IMR-90 (cell line): ENCODE measurements at regions not wholly inside any gene's neighbourhood (a gene's known extent, or its start where the extent isn't known, plus 50 kb on each side); places are given as distances from the start of the nearest gene placed in this dataset.

ENCODE experiments used
- ATAC-seq: fragments of 200-7000 bp; cut with Tn5 transposase; 2 replicates; pipeline ENCODE4 v1.9.1; 2020; ENCODE audit warnings: low read depth, mild to moderate bottlenecking, moderate library complexity
- BruUV-seq: library from RNA; stranded (reverse); fragments of 400-500 nt; replicated peaks from 2 replicates; lab custom pipeline; 2021; lab: Mats Ljungman, UMichigan
- CTCF ChIA-PET: fragments of 300-600 bp; formaldehyde crosslinking; extraction: SDS; loops from one replicate; lab custom pipeline; 2021; ENCODE audit warnings: antibody characterized with exemption; lab: Yijun Ruan, JAX
- POLR2A ChIA-PET: fragments of 300-600 bp; sonication (Branson Sonifier 250); formaldehyde crosslinking; loops from one replicate; lab custom pipeline; 2022; ENCODE audit warnings: antibody characterized with exemption; ENCODE audit not compliant: unreplicated experiment; lab: Charles Lee
- DNase-seq: peaks from one replicate; pipeline ENCODE4 v3.0.0; 2013
- H2AFZ ChIP-seq: replicated peaks from 2 replicates; pipeline ENCODE3; 2013; ENCODE audit warnings: low read length, mild to moderate bottlenecking; ENCODE audit not compliant: poor library complexity
- H2AK5ac ChIP-seq: 2 replicates; pipeline ENCODE4 v1.6.1; 2013; ENCODE audit warnings: low read depth, low read length, inconsistent platforms
- H2AK9ac ChIP-seq: replicated peaks from 2 replicates; pipeline ENCODE3; 2013; ENCODE audit warnings: mild to moderate bottlenecking, low read depth, low read length, moderate library complexity; ENCODE audit not compliant: poor library complexity
- H2BK120ac ChIP-seq: 2 replicates; pipeline ENCODE4 v1.6.1; 2013; ENCODE audit warnings: low read depth, low read length, inconsistent platforms
- H2BK15ac ChIP-seq: 3 replicates; pipeline ENCODE4 v1.6.1; 2013; ENCODE audit warnings: low read depth, low read length, inconsistent platforms
- H2BK20ac ChIP-seq: 2 replicates; pipeline ENCODE4 v1.6.1; 2013; ENCODE audit warnings: low read depth, mild to moderate bottlenecking, inconsistent platforms, low read length, moderate library complexity
- H2BK5ac ChIP-seq: 2 replicates; pipeline ENCODE4 v1.6.1; 2013; ENCODE audit warnings: mild to moderate bottlenecking, low read depth, low read length, inconsistent platforms; ENCODE audit not compliant: poor library complexity, severe bottlenecking
- H3K14ac ChIP-seq: replicated peaks from 2 replicates; pipeline ENCODE4 v1.6.1; 2013; ENCODE audit warnings: low read depth, low read length, inconsistent platforms
- H3K18ac ChIP-seq: 2 replicates; pipeline ENCODE4 v1.6.1; 2013; ENCODE audit warnings: low read depth, low read length, control low read depth
- H3K23ac ChIP-seq: 2 replicates; pipeline ENCODE4 v1.6.1; 2013; ENCODE audit warnings: low read depth, low read length, inconsistent platforms
- H3K27ac ChIP-seq: 2 replicates; pipeline ENCODE4 v1.5.1; 2013; ENCODE audit warnings: mild to moderate bottlenecking, control low read depth, low read length; ENCODE audit not compliant: insufficient read depth
- H3K27me3 ChIP-seq: 2 replicates; pipeline ENCODE4 v1.6.1; 2013; ENCODE audit warnings: low read length; ENCODE audit not compliant: control insufficient read depth, insufficient read depth
- H3K36me3 ChIP-seq: 2 replicates; pipeline ENCODE4 v1.6.1; 2013; ENCODE audit warnings: low read length, mixed read lengths; ENCODE audit not compliant: control insufficient read depth, insufficient read depth
- H3K4ac ChIP-seq: 2 replicates; pipeline ENCODE4 v1.6.1; 2013; ENCODE audit warnings: low read depth, low read length, inconsistent platforms
- H3K4me1 ChIP-seq: 2 replicates; pipeline ENCODE4 v1.6.1; 2013; ENCODE audit warnings: low read length, mixed read lengths; ENCODE audit not compliant: control insufficient read depth, insufficient read depth
- H3K4me2 ChIP-seq: 2 replicates; pipeline ENCODE4 v1.6.1; 2013; ENCODE audit warnings: low read depth, mild to moderate bottlenecking, control low read depth, low read length, moderate library complexity
- H3K4me3 ChIP-seq: 2 replicates; pipeline ENCODE4 v1.5.1; 2013; ENCODE audit warnings: low read depth, mild to moderate bottlenecking, control low read depth, low read length, moderate library complexity; ENCODE audit not compliant: insufficient read depth
- H3K56ac ChIP-seq: 2 replicates; pipeline ENCODE4 v1.6.1; 2013; ENCODE audit warnings: low read length, inconsistent platforms; ENCODE audit not compliant: insufficient read depth; ENCODE audit errors: extremely low read depth
- H3K79me1 ChIP-seq, 2 experiments: 2 replicates each; pipeline ENCODE4 v1.6.1; 2013; ENCODE audit warnings: low read length in 2 of 2, inconsistent platforms in 1 of 2, low read depth in 1 of 2
- H3K9ac ChIP-seq: 2 replicates; pipeline ENCODE4 v1.6.1; 2013; ENCODE audit warnings: low read depth, low read length, control low read depth
- H3K9me1 ChIP-seq: 2 replicates; pipeline ENCODE4 v1.6.1; 2013; ENCODE audit warnings: low read length, inconsistent platforms; ENCODE audit not compliant: insufficient read depth
- H3K9me3 ChIP-seq: 2 replicates; pipeline ENCODE4 v1.6.1; 2013; ENCODE audit warnings: low read length; ENCODE audit not compliant: control insufficient read depth, insufficient read depth
- H4K20me1 ChIP-seq: 2 replicates; pipeline ENCODE4 v1.6.1; 2013; ENCODE audit warnings: low read length, inconsistent platforms; ENCODE audit not compliant: insufficient read depth
- H4K5ac ChIP-seq: 2 replicates; pipeline ENCODE4 v1.6.1; 2013; ENCODE audit warnings: mild to moderate bottlenecking, low read depth, low read length, control low read depth
- H4K8ac ChIP-seq, 2 experiments: 2 replicates each; pipeline ENCODE4 v1.6.1; 2013; ENCODE audit warnings: low read depth in 2 of 2, low read length in 2 of 2, control low read depth in 1 of 2, inconsistent platforms in 1 of 2
- H4K91ac ChIP-seq: 2 replicates; pipeline ENCODE4 v1.6.1; 2013; ENCODE audit warnings: low read depth, low read length, inconsistent platforms; ENCODE audit not compliant: insufficient read depth
- BHLHE40 ChIP-seq: fragments of 150-350 bp; IDR thresholded peaks from 2 replicates; pipeline ENCODE4 v1.6.1; 2016; ENCODE audit warnings: mild to moderate bottlenecking, low read depth, low read length
- CEBPB ChIP-seq: IDR thresholded peaks from 2 replicates; pipeline ENCODE4 v1.6.1; 2012; ENCODE audit warnings: low read depth, low read length, improper control_type of control experiment
- RFX5 ChIP-seq: IDR thresholded peaks from 2 replicates; pipeline ENCODE4 v1.8.0; 2012; ENCODE audit warnings: low read depth, mild to moderate bottlenecking, low read length, moderate library complexity
- SMC3 ChIP-seq: fragments of 150-350 bp; IDR thresholded peaks from 2 replicates; pipeline ENCODE4 v1.6.1; 2016; ENCODE audit warnings: low read depth, mild to moderate bottlenecking, antibody characterized with exemption, low read length, moderate library complexity
- WGBS, 2 experiments: methylation state at CpG; one replicate each; pipeline versions ENCODE4 v1.1.5 to v1.1.7; 2013; ENCODE audit warnings: missing lambda C conversion rate in 2 of 2; ENCODE audit not compliant: insufficient read length in 1 of 2; ENCODE audit errors: extremely low coverage in 2 of 2; 5-methylcytosine and 5-hydroxymethylcytosine counted together
- dilution Hi-C: fragments of 300-500 bp; cut with HindIII; formaldehyde crosslinking; loops from one replicate; pipeline ENCODE4 v1.14.3; 2018; ENCODE audit warnings: low sequenced_read_pairs; ENCODE audit not compliant: unreplicated experiment
- in situ Hi-C: fragments of 300-500 bp; cut with MboI; formaldehyde crosslinking; loops from 3 replicates; pipeline ENCODE4 v1.14.3; 2019; ENCODE audit warnings: low sequenced_read_pairs, inconsistent platforms, mixed read lengths
- intact Hi-C: fragments of 100-400 bp; cut with micrococcal nuclease; formaldehyde crosslinking; loops from 2 replicates; pipeline ENCODE4 v1.10.0; 2022

DNA sequence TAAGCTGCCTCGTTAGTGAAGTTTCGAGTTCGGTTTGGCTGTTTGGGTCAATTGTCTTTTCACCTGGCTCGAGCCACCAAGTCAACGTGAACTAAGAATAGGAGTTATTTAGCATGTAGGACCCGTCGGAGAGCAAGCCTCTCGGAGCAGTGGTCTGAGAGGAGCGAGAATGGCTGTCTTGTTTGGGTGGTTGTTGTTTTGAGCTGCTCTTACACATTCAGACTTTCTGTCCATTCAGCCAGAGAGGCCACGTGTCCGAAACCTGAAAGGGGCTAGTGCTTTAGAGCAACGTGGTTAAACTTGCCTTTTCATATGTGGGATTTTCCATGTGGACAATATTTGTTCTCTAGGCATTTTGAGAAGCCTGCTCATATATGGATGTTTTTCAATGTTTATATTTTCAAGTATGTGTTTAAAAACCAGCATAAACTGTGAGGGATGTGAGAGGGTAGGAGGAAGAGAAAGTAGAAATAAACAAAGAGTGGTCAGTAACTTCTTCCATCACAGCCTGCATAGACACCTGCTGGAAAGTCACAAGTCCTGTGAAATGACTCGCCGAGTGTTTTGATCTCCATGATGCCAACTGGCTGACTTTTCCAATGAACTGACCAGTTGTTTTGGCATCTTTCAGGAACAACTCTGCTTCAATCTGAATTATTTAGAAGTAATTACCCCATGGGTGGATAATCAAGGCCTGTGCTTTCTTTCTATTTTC, 221.0 kb downstream of the ASCL1 start:
- ATAC-seq, result no peak
- POLR2A ChIA-PET, result no interaction called here
- TF ChIP-seq SMC3 (no peak), CEBPB (no peak), BHLHE40 (no peak), RFX5 (no peak)
- Histone ChIP-seq H4K91ac (no peak overlapping the region), H3K79me1 (no peaks in the 10 kb centered on the region), H3K9ac (no peak overlapping the region), H3K4me2 (no peak overlapping the region), H2BK120ac (no peak overlapping the region), H3K14ac (no peak overlapping the region), H3K4me3 (no peak overlapping the region), H3K18ac (no peak overlapping the region), H4K20me1 (no peaks in the 10 kb centered on the region), H2BK20ac (no peak overlapping the region), H3K23ac (no peak overlapping the region), H3K9me3 (peaks cover 9% of the 10 kb centered on the region), H3K56ac (no peak overlapping the region), H3K4me1 (no peaks in the 10 kb centered on the region), H2AFZ (no peak overlapping the region), H3K36me3 (no peaks in the 10 kb centered on the region), H2AK9ac (no peak overlapping the region), H4K8ac (no peak overlapping the region), H3K27ac (no peak overlapping the region), H4K5ac (no peak overlapping the region), H2BK15ac (no peak overlapping the region), H2AK5ac (no peak overlapping the region), H2BK5ac (no peak overlapping the region), H3K27me3 (no peaks in the 10 kb centered on the region), H3K4ac (no peak overlapping the region), H3K9me1 (no peaks in the 10 kb centered on the region)
- no peak for DNase-seq
- dilution Hi-C loops, result no loop called here
- in situ Hi-C loops, result no loop called here
- WGBS, 2 experiments, result 0% methylated on average over 2 of the region's 14 CpGs; no CpG with 5 or more reads in 1 of the 2 experiments
- CTCF ChIA-PET, result no interaction called here
- no TSS peak for BruUV-seq
- intact Hi-C loops, result no loop called here
